ENCODE measurements at regions not wholly inside any gene's neighbourhood (a gene's known extent, or its start where the extent isn't known, plus 50 kb on each side); places are given as distances from the start of the nearest gene placed in this dataset.

DNA sequence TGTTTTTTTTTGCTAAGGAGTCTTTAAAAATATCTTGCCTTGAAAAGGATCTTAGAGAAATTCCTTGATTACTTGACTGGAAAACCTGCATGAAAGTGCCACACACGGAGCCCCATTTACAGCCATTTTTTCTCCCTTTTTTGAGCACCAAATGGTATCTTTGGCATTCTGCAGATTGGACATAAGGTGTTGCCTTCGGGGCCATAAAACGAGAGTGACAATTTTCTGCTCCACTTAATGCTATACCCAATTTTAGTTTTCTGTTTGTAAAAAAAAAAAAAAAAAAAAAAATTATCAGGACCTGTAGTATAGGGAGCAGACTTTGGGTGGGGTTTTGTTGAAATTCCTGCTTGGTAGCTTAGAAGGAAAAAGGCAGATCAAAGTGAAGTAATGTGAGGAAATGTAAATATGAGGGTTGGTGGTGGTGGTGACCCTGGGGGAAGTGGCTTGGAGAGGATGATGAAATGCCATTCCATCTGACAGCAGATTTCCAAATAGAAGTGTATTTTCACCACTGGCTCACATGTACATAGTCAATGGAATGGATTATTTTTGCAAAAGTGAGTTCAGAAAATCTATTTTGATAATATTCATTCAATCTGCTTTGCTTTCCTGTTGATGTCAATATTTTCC lies 212.1 kb upstream of the SOX4 start:
- DNase-seq (ENCODE audit: low read depth in 2 of 2) = peak in 1 of 2 donors; percentile 51
- Histone ChIP-seq H3K4me3 (replicated peaks in 1 of 4; ENCODE audit: control extremely low read depth in 1 of 4, insufficient read depth in 1 of 4, low read depth in 3 of 4, low read length in 4 of 4) (no peak overlapping the region), H3K27ac (ENCODE audit: insufficient read depth, low read length) (no peak overlapping the region), H3K4me2 (ENCODE audit: extremely low read depth, insufficient read depth, low read length) (no peak overlapping the region), H4K20me1 (ENCODE audit: control insufficient read depth, extremely low read depth, insufficient read depth, low read length) (no peaks in the 10 kb centered on the region), H2AFZ (ENCODE audit: low read length) (no peak overlapping the region), H3K9me3 (ENCODE audit: control insufficient read depth, insufficient read depth, low read depth, low read length) (no peaks in the 10 kb centered on the region), H3K36me3 (ENCODE audit: control insufficient read depth, insufficient read depth, low read length) (no peaks in the 10 kb centered on the region), H3K27me3 (ENCODE audit: control insufficient read depth, insufficient read depth, low read length) (no peaks in the 10 kb centered on the region), H3K9ac (ENCODE audit: insufficient read depth, low read length) (no peak overlapping the region), H3K79me2 (ENCODE audit: control insufficient read depth, insufficient read depth, low read length) (no peaks in the 10 kb centered on the region), H3K4me1 (ENCODE audit: control insufficient read depth, extremely low read depth, insufficient read depth, low read length) (no peaks in the 10 kb centered on the region)
- TF ChIP-seq, protein P1, sequence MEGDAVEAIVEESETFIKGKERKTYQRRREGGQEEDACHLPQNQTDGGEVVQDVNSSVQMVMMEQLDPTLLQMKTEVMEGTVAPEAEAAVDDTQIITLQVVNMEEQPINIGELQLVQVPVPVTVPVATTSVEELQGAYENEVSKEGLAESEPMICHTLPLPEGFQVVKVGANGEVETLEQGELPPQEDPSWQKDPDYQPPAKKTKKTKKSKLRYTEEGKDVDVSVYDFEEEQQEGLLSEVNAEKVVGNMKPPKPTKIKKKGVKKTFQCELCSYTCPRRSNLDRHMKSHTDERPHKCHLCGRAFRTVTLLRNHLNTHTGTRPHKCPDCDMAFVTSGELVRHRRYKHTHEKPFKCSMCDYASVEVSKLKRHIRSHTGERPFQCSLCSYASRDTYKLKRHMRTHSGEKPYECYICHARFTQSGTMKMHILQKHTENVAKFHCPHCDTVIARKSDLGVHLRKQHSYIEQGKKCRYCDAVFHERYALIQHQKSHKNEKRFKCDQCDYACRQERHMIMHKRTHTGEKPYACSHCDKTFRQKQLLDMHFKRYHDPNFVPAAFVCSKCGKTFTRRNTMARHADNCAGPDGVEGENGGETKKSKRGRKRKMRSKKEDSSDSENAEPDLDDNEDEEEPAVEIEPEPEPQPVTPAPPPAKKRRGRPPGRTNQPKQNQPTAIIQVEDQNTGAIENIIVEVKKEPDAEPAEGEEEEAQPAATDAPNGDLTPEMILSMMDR (conservative IDR thresholded peaks at IDR 0.05 in 1 of 2, IDR thresholded peaks at IDR 0.05 in 1 of 2; ENCODE audit: low read depth in 1 of 2, low read length in 2 of 2) = no peak

DNA sequence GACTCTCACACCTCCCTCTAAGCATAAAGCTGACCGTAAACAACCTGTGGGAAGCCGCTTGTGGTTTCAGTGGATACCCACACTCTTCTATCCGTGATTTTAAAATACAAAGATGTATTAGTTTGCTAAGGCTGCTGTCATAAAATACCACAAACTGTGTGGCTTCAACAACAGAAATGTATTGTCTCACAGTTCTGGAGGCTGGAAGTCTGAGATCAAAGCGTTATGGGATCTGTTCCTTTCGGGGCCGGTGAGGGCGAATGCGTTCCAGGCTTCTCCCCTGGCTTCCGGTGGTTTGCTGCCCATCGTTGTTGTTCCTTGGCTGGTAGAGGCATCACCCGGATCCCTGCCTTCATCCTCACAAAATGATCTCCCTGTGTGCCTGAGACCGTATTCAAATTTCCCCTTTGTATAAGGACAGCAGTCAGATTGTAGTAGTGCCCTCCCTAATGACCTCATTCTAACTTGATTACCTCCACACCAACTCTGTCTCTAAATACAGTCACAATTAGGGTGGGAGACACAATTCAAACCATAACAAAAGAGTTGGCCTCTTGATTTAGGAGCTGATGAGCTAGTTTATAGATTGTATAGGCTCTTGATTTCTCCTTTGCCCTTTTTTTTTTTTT lies 210.6 kb upstream of the SOX4 start:
- H2AFZ ChIP-seq (ENCODE audit: low read length) = no peak overlapping the region

DNA sequence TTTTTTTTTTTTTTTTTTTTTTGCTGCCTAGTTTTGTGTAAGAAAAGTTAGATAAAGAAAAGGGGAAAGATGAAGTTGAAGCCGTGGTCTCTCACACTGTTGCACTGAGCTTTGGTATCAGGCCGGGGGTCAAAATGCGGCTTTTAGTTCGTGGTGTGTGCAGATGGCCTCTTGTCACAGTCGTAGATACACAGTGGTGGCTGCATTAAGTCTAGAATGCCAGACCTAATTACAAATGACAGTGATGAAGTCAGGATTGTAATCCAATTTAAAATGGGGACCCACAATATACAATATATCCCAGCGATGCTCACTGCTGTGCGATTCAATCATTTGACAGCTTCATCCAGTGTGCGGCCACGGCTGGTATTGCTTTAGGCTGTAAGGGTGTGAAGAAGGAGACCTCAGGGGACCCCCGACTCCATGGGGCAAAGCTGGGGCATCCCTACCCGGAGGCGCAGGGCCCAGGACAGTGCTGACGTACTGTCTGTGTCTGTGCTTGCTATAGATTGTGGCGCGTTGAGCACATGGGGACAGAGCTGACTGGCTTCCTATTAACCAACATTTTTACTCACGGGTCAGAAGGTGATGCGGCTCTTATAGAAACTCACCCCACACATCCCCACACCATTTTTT lies 210.0 kb upstream of the SOX4 start:
- Histone ChIP-seq H3K4me3 (replicated peaks in 1 of 4; ENCODE audit: control extremely low read depth in 1 of 4, insufficient read depth in 1 of 4, low read depth in 3 of 4, low read length in 4 of 4) (no peak overlapping the region), H3K9ac (ENCODE audit: insufficient read depth, low read length) (no peak overlapping the region), H3K4me2 (ENCODE audit: extremely low read depth, insufficient read depth, low read length) (no peak overlapping the region), H3K27ac (ENCODE audit: insufficient read depth, low read length) (no peak overlapping the region), H3K9me3 (ENCODE audit: control insufficient read depth, insufficient read depth, low read depth, low read length) (no peaks in the 10 kb centered on the region), H3K79me2 (ENCODE audit: control insufficient read depth, insufficient read depth, low read length) (no peaks in the 10 kb centered on the region), H3K27me3 (ENCODE audit: control insufficient read depth, insufficient read depth, low read length) (no peaks in the 10 kb centered on the region), H4K20me1 (ENCODE audit: control insufficient read depth, extremely low read depth, insufficient read depth, low read length) (no peaks in the 10 kb centered on the region), H3K36me3 (ENCODE audit: control insufficient read depth, insufficient read depth, low read length) (no peaks in the 10 kb centered on the region), H2AFZ (ENCODE audit: low read length) (no peak overlapping the region), H3K4me1 (ENCODE audit: control insufficient read depth, extremely low read depth, insufficient read depth, low read length) (no peaks in the 10 kb centered on the region)
- DNase-seq (ENCODE audit: low read depth in 2 of 2) = no peak
- no peak for TF ChIP-seq EZH2 (IDR thresholded peaks at IDR 0.05; ENCODE audit: low read length, missing control alignments)
- TF ChIP-seq, protein P1 (conservative IDR thresholded peaks at IDR 0.05 in 1 of 2, IDR thresholded peaks at IDR 0.05 in 1 of 2; ENCODE audit: low read depth in 1 of 2, low read length in 2 of 2) = no peak

More for the DNA sequence above, 210.6 kb upstream of the SOX4 start:
- Histone ChIP-seq H3K27me3 (ENCODE audit: control insufficient read depth, insufficient read depth, low read length) (no peaks in the 10 kb centered on the region), H3K9me3 (ENCODE audit: control insufficient read depth, insufficient read depth, low read depth, low read length) (no peaks in the 10 kb centered on the region), H4K20me1 (ENCODE audit: control insufficient read depth, extremely low read depth, insufficient read depth, low read length) (no peaks in the 10 kb centered on the region), H3K4me3 (replicated peaks in 1 of 4; ENCODE audit: control extremely low read depth in 1 of 4, insufficient read depth in 1 of 4, low read depth in 3 of 4, low read length in 4 of 4) (no peak overlapping the region), H3K9ac (ENCODE audit: insufficient read depth, low read length) (no peak overlapping the region), H3K36me3 (ENCODE audit: control insufficient read depth, insufficient read depth, low read length) (no peaks in the 10 kb centered on the region), H3K4me1 (ENCODE audit: control insufficient read depth, extremely low read depth, insufficient read depth, low read length) (no peaks in the 10 kb centered on the region), H3K79me2 (ENCODE audit: control insufficient read depth, insufficient read depth, low read length) (no peaks in the 10 kb centered on the region), H3K27ac (ENCODE audit: insufficient read depth, low read length) (no peak overlapping the region), H3K4me2 (ENCODE audit: extremely low read depth, insufficient read depth, low read length) (no peak overlapping the region)
- no peak for DNase-seq (ENCODE audit: low read depth in 2 of 2)
- TF ChIP-seq, protein P1 (conservative IDR thresholded peaks at IDR 0.05 in 1 of 2, IDR thresholded peaks at IDR 0.05 in 1 of 2; ENCODE audit: low read depth in 1 of 2, low read length in 2 of 2) = no peak
- no peak for TF ChIP-seq EZH2 (IDR thresholded peaks at IDR 0.05; ENCODE audit: low read length, missing control alignments)

Data from fibroblast of lung (primary cell).